HG03045 (cell line): ENCODE measurements at regions not wholly inside any gene's neighbourhood (a gene's known extent, or its start where the extent isn't known, plus 50 kb on each side); places are given as distances from the start of the nearest gene placed in this dataset.

Experiments
- ATAC-seq: cut with Tn5 transposase; IDR thresholded peaks from one replicate; pipeline ENCODE4 v1.9.1; 2021; ENCODE audit warnings: mild to moderate bottlenecking, moderate library complexity; ENCODE audit not compliant: unreplicated experiment

- ATAC-seq = no peak
These were observed 374.9 kb downstream of the TLE4 start for GRCh38 chr9:79946712-79947111.

- no peak for ATAC-seq
These were observed 373.7 kb downstream of the TLE4 start for GRCh38 chr9:79945495-79945894.

- no peak for ATAC-seq
These were observed 373.3 kb downstream of the TLE4 start for GRCh38 chr9:79945016-79945415.

- no peak for ATAC-seq
These were observed 369.2 kb downstream of the TLE4 start for GRCh38 chr9:79940919-79941318.

- no peak for ATAC-seq
These were observed 368.1 kb downstream of the TLE4 start for GRCh38 chr9:79939819-79940218.

GRCh38 chr9:79936336-79936735, 364.6 kb downstream of the TLE4 start:
- ATAC-seq = no peak

- ATAC-seq = no peak
These were observed 357.5 kb downstream of the TLE4 start for GRCh38 chr9:79929285-79929684.

- no peak for ATAC-seq
These were observed 357.0 kb downstream of the TLE4 start for GRCh38 chr9:79928661-79929223.

GRCh38 chr9:79925326-79925725, 353.6 kb downstream of the TLE4 start:
- no peak for ATAC-seq

- no peak for ATAC-seq
These were observed 353.1 kb downstream of the TLE4 start for GRCh38 chr9:79924836-79925235.

GRCh38 chr9:79917421-79917820, 345.7 kb downstream of the TLE4 start:
- no peak for ATAC-seq

GRCh38 chr9:79913867-79914266, 342.1 kb downstream of the TLE4 start:
- ATAC-seq = no peak

- no peak for ATAC-seq
These were observed 340.7 kb downstream of the TLE4 start for GRCh38 chr9:79912318-79913070.

- no peak for ATAC-seq
These were observed 340.0 kb downstream of the TLE4 start for GRCh38 chr9:79911724-79912123.

GRCh38 chr9:79902825-79903600, 331.2 kb downstream of the TLE4 start:
- no peak for ATAC-seq

- ATAC-seq = no peak
These were observed 329.0 kb downstream of the TLE4 start for GRCh38 chr9:79900754-79901153.

GRCh38 chr9:79896390-79896980, 324.7 kb downstream of the TLE4 start:
- no peak for ATAC-seq

GRCh38 chr9:79895232-79895631, 323.5 kb downstream of the TLE4 start:
- no peak for ATAC-seq

- no peak for ATAC-seq
These were observed 317.6 kb downstream of the TLE4 start for GRCh38 chr9:79889369-79889768.

GRCh38 chr9:79885093-79885857, 313.5 kb downstream of the TLE4 start:
- ATAC-seq = no peak

- ATAC-seq = no peak
These were observed 312.8 kb downstream of the TLE4 start for GRCh38 chr9:79884546-79884945.
